GM12864 (cell line): ENCODE measurements at regions not wholly inside any gene's neighbourhood (a gene's known extent, or its start where the extent isn't known, plus 50 kb on each side); places are given as distances from the start of the nearest gene placed in this dataset.
A peak's percentile ranks its signal among the peaks of the same experiment; 100 is the strongest.

Experiments
- DNase-seq: peaks from one replicate; pipeline ENCODE4 v3.0.0-alpha.2; 2011; ENCODE audit warnings: low read depth
- H3K4me3 ChIP-seq: 2 replicates; pipeline ENCODE4 v1.5.1; 2011; ENCODE audit warnings: mild to moderate bottlenecking, low read depth, low read length, control low read depth
- CTCF ChIP-seq: IDR thresholded peaks from 2 replicates; pipeline ENCODE4 v1.5.1; 2011; ENCODE audit warnings: low read depth, mild to moderate bottlenecking, moderate library complexity, low read length, control low read depth, inconsistent platforms; ENCODE audit errors: missing control alignments

DNA sequence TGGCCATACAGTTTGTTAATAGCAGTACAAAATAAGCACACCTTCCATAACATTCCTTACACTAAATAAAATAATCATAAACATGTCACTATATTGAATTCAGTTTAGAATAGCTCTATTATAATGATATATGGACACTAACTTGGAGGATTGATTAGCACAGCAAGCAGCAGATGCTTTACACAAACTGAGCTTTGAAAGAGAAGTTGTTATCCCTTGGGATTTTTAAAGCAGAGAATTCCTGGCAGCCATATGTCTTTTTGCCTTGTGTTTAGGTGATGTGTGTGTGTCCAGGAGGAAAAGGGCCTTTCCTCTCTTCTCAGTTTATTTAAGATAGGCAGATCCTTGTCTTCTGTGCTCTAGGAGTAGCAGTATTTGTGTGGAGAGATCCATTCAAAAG, 232.2 kb upstream of the GRIN3A start:
- no peak for DNase-seq
- H3K4me3 ChIP-seq = no peak overlapping the region
- no peak for TF ChIP-seq CTCF

DNA sequence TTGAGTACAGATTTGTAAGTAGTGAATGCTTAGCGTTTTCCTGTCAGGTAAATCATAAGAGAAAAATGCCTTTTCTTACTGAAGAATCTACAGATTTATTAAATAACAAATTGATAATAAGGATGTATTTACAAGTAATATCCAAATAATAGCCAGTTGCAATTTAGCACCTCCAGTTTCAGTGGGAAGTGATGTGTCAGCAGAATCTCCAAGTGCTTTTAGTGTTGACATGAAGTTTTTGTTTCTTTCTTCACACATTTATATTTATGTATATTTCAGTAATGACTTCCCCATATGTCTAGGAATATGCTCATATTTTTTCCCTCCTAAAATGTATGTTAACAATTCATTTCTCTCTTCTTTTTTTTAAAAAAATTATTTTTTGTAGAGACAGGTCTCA, 229.9 kb upstream of the GRIN3A start:
- TF ChIP-seq CTCF = no peak
- H3K4me3 ChIP-seq = no peak overlapping the region
- no peak for DNase-seq

DNA sequence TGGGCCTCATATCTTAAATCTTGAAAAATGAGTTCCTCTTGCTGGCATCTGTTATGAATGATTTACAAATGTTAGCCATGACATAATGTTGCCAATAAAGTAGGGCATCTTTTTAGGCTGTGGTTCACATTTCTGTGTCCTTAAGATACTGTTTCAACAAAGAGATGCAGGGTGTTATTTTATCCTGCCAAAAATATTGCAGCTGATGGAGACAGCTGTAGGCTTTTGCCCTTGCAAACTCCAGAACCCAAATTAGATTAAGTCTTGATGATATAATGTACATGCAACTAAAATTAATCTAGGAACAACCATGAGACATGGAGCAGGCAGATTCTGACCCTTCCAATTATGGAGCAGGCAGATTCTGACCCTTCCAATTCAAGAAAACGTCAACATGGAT, 228.2 kb upstream of the GRIN3A start:
- no peak overlapping the region for H3K4me3 ChIP-seq
- TF ChIP-seq CTCF = no peak
- DNase-seq = no peak

- no peak for TF ChIP-seq CTCF
- no peak overlapping the region for H3K4me3 ChIP-seq
- no peak for DNase-seq
Observed at GRCh38 chr9:101957705-101958104, 219.3 kb upstream of the GRIN3A start.

GRCh38 chr9:101951598-101951997, 213.2 kb upstream of the GRIN3A start:
- peak; percentile 4 for TF ChIP-seq CTCF
- no peak for DNase-seq
- no peak overlapping the region for H3K4me3 ChIP-seq

GRCh38 chr9:101931756-101932155, 193.3 kb upstream of the GRIN3A start:
- no peak overlapping the region for H3K4me3 ChIP-seq
- no peak for DNase-seq
- no peak for TF ChIP-seq CTCF

DNA sequence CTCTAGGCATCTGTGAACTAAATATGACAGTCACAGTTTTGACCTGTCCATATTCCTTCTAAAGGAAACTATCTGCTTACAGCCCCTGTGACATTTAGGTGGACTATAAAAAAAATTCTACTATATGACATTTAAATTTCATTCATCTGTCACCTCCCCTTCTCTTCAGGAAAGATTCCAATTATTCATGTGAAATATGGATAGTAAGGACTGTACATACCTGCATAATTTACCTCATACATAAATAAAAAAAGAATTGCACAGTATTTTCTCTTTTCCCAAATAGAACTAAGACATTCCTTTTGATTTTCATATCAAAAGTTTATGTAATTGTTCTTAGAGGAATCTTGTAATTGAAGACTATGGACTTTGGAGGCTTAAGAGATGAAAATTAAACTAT, 192.3 kb upstream of the GRIN3A start:
- TF ChIP-seq CTCF = no peak
- DNase-seq = no peak
- H3K4me3 ChIP-seq = no peak overlapping the region
